ENCODE measurements at regions not wholly inside any gene's neighbourhood (a gene's known extent, or its start where the extent isn't known, plus 50 kb on each side); places are given as distances from the start of the nearest gene placed in this dataset.

DNA sequence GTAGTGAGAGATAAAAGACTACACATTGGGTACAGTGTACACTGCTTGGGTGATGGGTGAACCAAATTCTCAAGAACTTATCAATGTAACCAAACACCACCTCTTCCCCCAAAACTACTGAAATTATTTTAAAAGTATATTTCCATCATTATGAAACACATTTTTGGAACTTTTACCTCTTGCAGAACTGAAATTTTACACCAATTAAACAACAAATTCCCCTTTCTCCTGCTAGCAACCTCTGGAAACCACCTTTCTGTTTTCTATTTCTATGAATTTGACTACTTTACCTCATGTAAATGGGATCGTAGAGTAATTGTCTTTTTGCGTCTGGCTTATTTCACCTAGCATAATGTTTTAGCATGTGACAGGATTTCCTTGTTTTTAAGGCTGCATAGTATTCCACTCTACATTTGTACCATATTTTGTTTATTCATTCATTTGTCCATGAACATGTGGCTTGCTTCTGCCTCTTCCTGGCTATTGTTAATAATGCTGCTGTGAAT, 149.9 kb upstream of the PHACTR1 start:
- H4K91ac ChIP-seq (ENCODE audit: insufficient read length, low read depth, low read length): no peak overlapping the region
- WGBS (ENCODE audit: extremely low coverage, insufficient read length, low lambda C conversion rate): no CpG with 5 or more reads among the region's 2 CpGs
- no peak overlapping the region for H2BK120ac ChIP-seq (ENCODE audit: low read depth, low read length, poor library complexity, severe bottlenecking)
- H2BK20ac ChIP-seq (ENCODE audit: low read depth, low read length, poor library complexity, severe bottlenecking): no peak overlapping the region
- no peak overlapping the region for H3K27ac Mint-ChIP-seq
- H3K9me3 Mint-ChIP-seq: peaks cover 4 to 6% of the 10 kb centered on the region in 2 experiments; a peak in 2 of 5 replicates
- H3K9ac ChIP-seq (ENCODE audit: extremely low read depth, insufficient read length, low read length): no peak overlapping the region
- H4K20me1 ChIP-seq (ENCODE audit: control insufficient read depth, insufficient read depth, insufficient read length): no peaks in the 10 kb centered on the region
- H3K79me1 ChIP-seq (ENCODE audit: insufficient read depth, low read depth, low read length, poor library complexity, severe bottlenecking): no peaks in the 10 kb centered on the region
- H3K18ac ChIP-seq (ENCODE audit: insufficient read length, low read depth, low read length): no peak overlapping the region
- no peak overlapping the region for H3K27ac ChIP-seq (ENCODE audit: insufficient read length, low read depth, low read length)
- H2BK12ac ChIP-seq (ENCODE audit: insufficient read length, low read depth, low read length): no peak overlapping the region
- no peaks in the 10 kb centered on the region for H3K9me3 ChIP-seq (ENCODE audit: control insufficient read depth, low read depth, low read length)
- peaks cover 1 to 3% (median 2%) of the 10 kb centered on the region in 3 experiments; a peak in 4 of 7 replicates for H3K36me3 Mint-ChIP-seq (ENCODE audit: insufficient read depth in 1 of 3, low read depth in 3 of 3)
- no peaks in the 10 kb centered on the region for H3K23me2 ChIP-seq (ENCODE audit: insufficient read length, low read depth, low read length, poor library complexity, severe bottlenecking)
- no peak overlapping the region for H2AFZ ChIP-seq (ENCODE audit: low read length)
- H3K4me2 ChIP-seq (ENCODE audit: insufficient read depth, insufficient read length, low read length): no peak overlapping the region
- peaks cover 4% of the 10 kb centered on the region for H3K27me3 Mint-ChIP-seq (ENCODE audit: low read depth)
- no peak overlapping the region for H2BK15ac ChIP-seq (ENCODE audit: low read depth, low read length)
- H3K4ac ChIP-seq (ENCODE audit: low read depth, low read length): no peak overlapping the region
- TF ChIP-seq CTCF (conservative IDR thresholded peaks at IDR 0.05): no peak
- no peak overlapping the region for H3T11ph ChIP-seq (ENCODE audit: low read length)
- H3K4me1 ChIP-seq (ENCODE audit: insufficient read depth, low read length): no peaks in the 10 kb centered on the region
- DNase-seq: no peak
- no peak overlapping the region for H3K23ac ChIP-seq (ENCODE audit: insufficient read length, low read depth, low read length)
- H2BK5ac ChIP-seq (ENCODE audit: insufficient read length, low read length): no peak overlapping the region
- no peaks in the 10 kb centered on the region for H3K79me2 ChIP-seq (ENCODE audit: insufficient read depth, low read length)
- H3K14ac ChIP-seq (ENCODE audit: insufficient read depth, low read length): no peak overlapping the region
- H4K8ac ChIP-seq (replicated peaks; ENCODE audit: insufficient read length, low read depth, low read length): no peak overlapping the region
- no peaks in the 10 kb centered on the region for H3K4me1 Mint-ChIP-seq
- H3K4me3 Mint-ChIP-seq: no peak overlapping the region
- no peak overlapping the region for H3K56ac ChIP-seq (ENCODE audit: insufficient read length, low read depth, low read length)
- H2AK5ac ChIP-seq (ENCODE audit: insufficient read length, low read length): no peak overlapping the region
- H3K27me3 ChIP-seq (ENCODE audit: insufficient read depth, low read length): no peaks in the 10 kb centered on the region
- no peak overlapping the region for H4K5ac ChIP-seq (ENCODE audit: insufficient read length, low read depth, low read length)

Measured in H9 (cell line).